ENCODE measurements at regions not wholly inside any gene's neighbourhood (a gene's known extent, or its start where the extent isn't known, plus 50 kb on each side); places are given as distances from the start of the nearest gene placed in this dataset.

GRCh38 chr11:32015427-32015826, 75.4 kb upstream of the RCN1 start:
- 43% methylated on average over 4 of the region's 4 CpGs for WGBS, 2 donors

DNA sequence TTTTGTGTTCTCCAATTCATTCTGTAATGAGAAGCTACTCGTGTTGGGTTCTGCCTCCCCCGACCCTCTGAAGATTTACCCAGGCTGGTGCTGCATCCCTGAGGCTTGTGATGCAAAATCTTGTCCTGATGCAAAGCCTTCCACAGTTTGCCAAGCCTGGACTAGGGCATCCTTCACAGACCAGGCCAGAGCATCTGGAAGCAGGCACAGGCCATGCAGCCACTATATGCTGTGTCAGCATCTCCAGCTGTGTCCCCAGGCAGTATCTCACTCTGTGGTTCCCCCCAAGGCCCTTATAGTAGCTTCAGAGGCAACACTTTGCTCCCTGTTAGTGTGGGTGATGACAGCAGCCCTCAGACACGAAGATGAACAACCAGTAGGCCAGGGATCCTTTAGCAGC, 77.3 kb upstream of the RCN1 start:
- H3K36me3 ChIP-seq: no peaks in the 10 kb centered on the region
- H3K27me3 ChIP-seq: peaks cover 0 to 42% (median 0%) of the 10 kb centered on the region in 4 donors
- no peak overlapping the region for H3K4me3 ChIP-seq
- H3K27ac ChIP-seq: no peak overlapping the region
- no peaks in the 10 kb centered on the region for H3K9me3 ChIP-seq
- WGBS, 2 donors: 24 to 32% methylated on average over 2 of the region's 3 CpGs
- DNase-seq: no peak
- H3K4me1 ChIP-seq: no peaks in the 10 kb centered on the region
- intact Hi-C loops (cut with DNase I): no loop called here
- TF ChIP-seq, protein P1, sequence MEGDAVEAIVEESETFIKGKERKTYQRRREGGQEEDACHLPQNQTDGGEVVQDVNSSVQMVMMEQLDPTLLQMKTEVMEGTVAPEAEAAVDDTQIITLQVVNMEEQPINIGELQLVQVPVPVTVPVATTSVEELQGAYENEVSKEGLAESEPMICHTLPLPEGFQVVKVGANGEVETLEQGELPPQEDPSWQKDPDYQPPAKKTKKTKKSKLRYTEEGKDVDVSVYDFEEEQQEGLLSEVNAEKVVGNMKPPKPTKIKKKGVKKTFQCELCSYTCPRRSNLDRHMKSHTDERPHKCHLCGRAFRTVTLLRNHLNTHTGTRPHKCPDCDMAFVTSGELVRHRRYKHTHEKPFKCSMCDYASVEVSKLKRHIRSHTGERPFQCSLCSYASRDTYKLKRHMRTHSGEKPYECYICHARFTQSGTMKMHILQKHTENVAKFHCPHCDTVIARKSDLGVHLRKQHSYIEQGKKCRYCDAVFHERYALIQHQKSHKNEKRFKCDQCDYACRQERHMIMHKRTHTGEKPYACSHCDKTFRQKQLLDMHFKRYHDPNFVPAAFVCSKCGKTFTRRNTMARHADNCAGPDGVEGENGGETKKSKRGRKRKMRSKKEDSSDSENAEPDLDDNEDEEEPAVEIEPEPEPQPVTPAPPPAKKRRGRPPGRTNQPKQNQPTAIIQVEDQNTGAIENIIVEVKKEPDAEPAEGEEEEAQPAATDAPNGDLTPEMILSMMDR (IDR thresholded peaks at IDR 0.05): no peak
- no peak for TF ChIP-seq POLR2A (IDR thresholded peaks at IDR 0.05)

More at GRCh38 chr11:32015427-32015826, 75.4 kb upstream of the RCN1 start:
- no peak for DNase-seq
- TF ChIP-seq, protein P1 (IDR thresholded peaks at IDR 0.05): no peak
- no peak for TF ChIP-seq POLR2A (IDR thresholded peaks at IDR 0.05)
- Histone ChIP-seq H3K27ac (no peak overlapping the region), H3K36me3 (no peaks in the 10 kb centered on the region), H3K27me3 (peaks cover 0 to 26% (median 0%) of the 10 kb centered on the region in 4 donors), H3K4me3 (no peak overlapping the region), H3K4me1 (no peaks in the 10 kb centered on the region), H3K9me3 (no peaks in the 10 kb centered on the region)
- intact Hi-C loops (cut with DNase I): no loop called here

DNA sequence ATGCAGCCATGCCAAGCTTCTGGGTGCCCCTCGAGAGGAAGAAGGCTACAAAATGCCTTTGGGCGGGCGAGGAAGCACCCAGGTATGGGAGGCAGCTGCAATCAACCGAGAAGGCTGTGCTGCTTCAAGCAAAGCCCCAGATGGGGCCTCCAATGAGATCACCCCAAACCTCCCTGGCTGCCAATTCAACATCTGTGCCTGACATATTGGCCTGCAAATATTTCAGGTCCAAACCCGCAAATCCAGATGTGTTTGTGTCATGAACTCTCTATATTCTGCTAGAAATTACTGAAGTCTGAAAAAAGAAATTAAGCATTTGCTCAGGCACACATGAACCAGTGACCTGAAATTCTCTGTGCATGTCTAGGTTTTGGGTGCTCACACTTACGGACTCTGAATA, 78.8 kb upstream of the RCN1 start:
- Histone ChIP-seq H3K27ac (no peak overlapping the region), H3K36me3 (no peaks in the 10 kb centered on the region), H3K27me3 (peaks cover 0 to 45% (median 0%) of the 10 kb centered on the region in 4 donors), H3K4me1 (no peaks in the 10 kb centered on the region), H3K9me3 (no peaks in the 10 kb centered on the region), H3K4me3 (no peak overlapping the region)
- 62 to 83% methylated on average over 2 to 3 of the region's 6 CpGs for WGBS, 2 donors
- intact Hi-C loops (cut with DNase I): no loop called here
- TF ChIP-seq POLR2A (IDR thresholded peaks at IDR 0.05): no peak
- TF ChIP-seq, protein P1 (IDR thresholded peaks at IDR 0.05): no peak
- DNase-seq: no peak

DNA sequence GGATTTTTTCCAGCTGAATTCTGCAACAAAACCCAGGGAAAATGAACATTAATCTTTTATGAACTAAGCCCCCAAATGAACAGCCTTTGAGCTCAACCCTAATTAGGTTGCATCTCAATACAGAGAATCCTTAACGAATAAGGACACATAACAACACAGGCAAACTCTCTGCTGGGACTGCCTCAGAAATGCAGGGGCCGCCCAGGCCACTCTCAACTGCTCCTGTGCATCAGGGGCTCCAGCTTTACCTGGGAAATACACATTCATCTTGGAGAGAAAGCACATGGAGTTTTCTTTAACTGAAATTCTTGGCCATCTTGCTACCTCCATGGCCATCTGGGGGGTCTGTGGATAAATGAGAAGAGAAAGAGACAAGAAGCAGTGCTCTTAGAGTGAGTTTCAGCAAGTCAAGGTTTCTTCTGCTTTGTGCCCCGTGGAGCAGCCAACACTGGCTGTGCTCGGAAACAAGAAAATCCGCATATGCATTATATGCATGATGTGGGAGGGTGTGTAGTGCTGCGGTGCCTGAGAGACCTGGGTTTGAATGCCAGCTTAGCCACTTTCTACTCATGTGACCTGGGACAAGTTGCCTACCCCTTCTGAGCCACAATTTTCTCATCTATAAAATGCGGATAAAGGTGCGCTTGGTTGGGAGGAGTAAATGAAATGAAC, 81.9 kb upstream of the RCN1 start:
- WGBS, 2 donors: 64 to 69% methylated on average over 7 to 8 of the region's 8 CpGs
- Histone ChIP-seq H3K9me3 (no peaks in the 10 kb centered on the region), H3K36me3 (no peaks in the 10 kb centered on the region), H3K4me1 (no peaks in the 10 kb centered on the region), H3K27me3 (peaks cover 0 to 48% (median 0%) of the 10 kb centered on the region in 4 donors), H3K27ac (no peak overlapping the region), H3K4me3 (no peak overlapping the region)
- no peak for DNase-seq
- intact Hi-C loops (cut with DNase I): no loop called here
- no peak for TF ChIP-seq POLR2A (IDR thresholded peaks at IDR 0.05)
- TF ChIP-seq, protein P1 (IDR thresholded peaks at IDR 0.05): no peak

DNA sequence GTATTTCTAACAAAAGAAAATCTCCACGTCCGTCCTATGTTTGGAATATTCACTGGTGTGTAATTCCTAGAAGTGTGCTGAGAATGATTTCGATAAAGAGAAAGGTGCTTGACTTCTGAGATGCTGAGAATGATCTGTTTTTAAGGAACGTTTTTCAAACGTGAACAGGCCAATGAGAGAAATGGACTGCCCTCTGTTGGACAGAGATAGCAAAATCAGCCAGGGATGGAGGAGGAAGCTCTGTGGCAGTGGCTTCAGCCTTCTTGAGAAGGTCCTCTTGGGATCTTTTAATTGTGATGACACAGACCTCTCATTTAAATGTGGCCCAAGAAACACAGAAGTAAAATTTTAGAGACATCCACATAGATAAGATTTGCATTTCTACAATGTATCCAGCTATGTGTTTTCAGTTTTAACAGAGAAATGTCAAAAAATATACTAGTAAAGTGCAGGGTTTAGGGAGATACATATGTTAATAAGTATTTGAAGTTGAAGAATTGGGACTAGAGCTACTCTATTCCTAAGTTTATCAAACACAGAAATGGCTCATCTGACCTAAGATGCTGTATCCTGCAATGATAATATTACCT, 84.0 kb upstream of the RCN1 start:
- WGBS, 2 donors: 10 to 12% methylated on average over 5 of the region's 5 CpGs
- no peaks in the 10 kb centered on the region for H3K4me1 ChIP-seq
- peaks cover 0 to 42% (median 0%) of the 10 kb centered on the region in 4 donors for H3K27me3 ChIP-seq
- DNase-seq: no peak
- no peak overlapping the region for H3K4me3 ChIP-seq
- H3K9me3 ChIP-seq: no peaks in the 10 kb centered on the region
- H3K27ac ChIP-seq: no peak overlapping the region
- TF ChIP-seq POLR2A (IDR thresholded peaks at IDR 0.05): no peak
- TF ChIP-seq, protein P1 (IDR thresholded peaks at IDR 0.05): peak in 4 of 6 experiments; percentile 26 to 53 (median 28)
- no peaks in the 10 kb centered on the region for H3K36me3 ChIP-seq
- intact Hi-C loops (cut with DNase I): no loop called here
